SK-N-SH (cell line): ENCODE measurements at regions not wholly inside any gene's neighbourhood (a gene's known extent, or its start where the extent isn't known, plus 50 kb on each side); places are given as distances from the start of the nearest gene placed in this dataset.

Experiments used
- CTCF ChIA-PET: fragments of 300-600, 350-600 bp; formaldehyde crosslinking; extraction: SDS; loops from one replicate; lab custom pipeline; 2021; lab: Yijun Ruan, JAX
- POLR2A ChIA-PET: fragments of 350-600 bp; sonication (Branson Sonifier 250); formaldehyde crosslinking; extraction: SDS; loops from one replicate; lab custom pipeline; 2020; ENCODE audit warnings: antibody characterized with exemption, inconsistent platforms; lab: Yijun Ruan, JAX
- DNase-seq: peaks from one replicate; pipeline ENCODE4 v3.0.0; 2012
- H2AFZ ChIP-seq: fragments of 200-600 bp; sonication (generic); 2 replicates; pipeline ENCODE4 v1.8.1; 2016; ENCODE audit warnings: antibody characterized with exemption, mild to moderate bottlenecking, low read depth
- H3F3A ChIP-seq: fragments of 200-600 bp; sonication (generic); replicated peaks from 2 replicates; pipeline ENCODE3; 2016; ENCODE audit warnings: antibody characterized with exemption, mild to moderate bottlenecking; ENCODE audit not compliant: insufficient read depth
- H3K27ac ChIP-seq, 2 experiments: fragments of 200-500 bp in 1 of 2; fragments of 200-600 bp in 1 of 2; sonication (Bioruptor generic) in 1 of 2; sonication (generic), shearing (Covaris generic) in 1 of 2; 2 replicates each; pipeline versions ENCODE4 v1.5.1 to v1.6.1; 2014 to 2016; ENCODE audit warnings: low read depth in 2 of 2, inconsistent platforms in 1 of 2, low read length in 1 of 2, mild to moderate bottlenecking in 1 of 2, mixed read lengths in 1 of 2
- H3K27me3 ChIP-seq: fragments of 200-600 bp; sonication (generic), shearing (Covaris generic); 2 replicates; pipeline ENCODE4 v1.6.1; 2016; ENCODE audit warnings: mixed run types; ENCODE audit not compliant: insufficient read depth
- H3K36me3 ChIP-seq, 2 experiments: fragments of 200-500 bp in 1 of 2; fragments of 200-600 bp in 1 of 2; sonication (Bioruptor generic) in 1 of 2; sonication (generic) in 1 of 2; replicated peaks in 1 of 2; 2 replicates each; pipeline versions ENCODE3 to v1.5.1; 2014 to 2016; ENCODE audit warnings: low read length in 1 of 2, mild to moderate bottlenecking in 1 of 2; ENCODE audit not compliant: insufficient read depth in 2 of 2, control insufficient read depth in 1 of 2
- H3K4me1 ChIP-seq, 2 experiments: fragments of 200-500 bp in 1 of 2; fragments of 200-600 bp in 1 of 2; sonication (Bioruptor generic) in 1 of 2; sonication (generic), shearing (Covaris generic) in 1 of 2; 2 replicates each; pipeline versions ENCODE4 v1.5.1 to v1.6.1; 2014 to 2016; ENCODE audit warnings: low read depth in 1 of 2, low read length in 1 of 2, mixed run types in 1 of 2; ENCODE audit not compliant: insufficient read depth in 2 of 2, control insufficient read depth in 1 of 2
- H3K4me2 ChIP-seq: fragments of 200-600 bp; sonication (generic), shearing (Covaris generic); 2 replicates; pipeline ENCODE4 v1.6.1; 2017; ENCODE audit warnings: mixed run types
- H3K4me3 ChIP-seq, 2 experiments: fragments of 200-500 bp in 1 of 2; fragments of 200-600 bp in 1 of 2; sonication (Bioruptor generic) in 1 of 2; sonication (generic), shearing (Covaris generic) in 1 of 2; 2 replicates each; pipeline versions ENCODE4 v1.5.1 to v1.8.1; 2014 to 2016; ENCODE audit warnings: low read depth in 2 of 2, inconsistent platforms in 1 of 2, low read length in 1 of 2, mild to moderate bottlenecking in 1 of 2, mixed read lengths in 1 of 2, moderate library complexity in 1 of 2
- H3K79me2 ChIP-seq: fragments of 200-600 bp; sonication (generic); 2 replicates; pipeline ENCODE4 v1.8.1; 2017; ENCODE audit warnings: mild to moderate bottlenecking; ENCODE audit not compliant: insufficient read depth
- H3K9ac ChIP-seq: fragments of 200-600 bp; sonication (generic); 2 replicates; pipeline ENCODE4 v1.6.1; 2017; ENCODE audit warnings: mixed run types
- H3K9me2 ChIP-seq: fragments of 200-600 bp; sonication (generic); 2 replicates; pipeline ENCODE4 v1.6.1; 2017; ENCODE audit warnings: mixed run types
- H3K9me3 ChIP-seq: fragments of 200-600 bp; sonication (generic); 2 replicates; pipeline ENCODE4 v1.6.1; 2017; ENCODE audit warnings: mixed run types, mild to moderate bottlenecking, moderate library complexity
- H4K20me1 ChIP-seq: fragments of 200-600 bp; sonication (generic); 2 replicates; pipeline ENCODE4 v1.6.1; 2017; ENCODE audit warnings: mild to moderate bottlenecking, mixed run types; ENCODE audit not compliant: insufficient read depth
- ELF1 ChIP-seq: IDR thresholded peaks from 2 replicates; pipeline ENCODE4 v1.4.0; 2012
- EP300 ChIP-seq, 2 experiments: IDR thresholded peaks; 2 replicates each; pipeline versions ENCODE4 v1.4.0 to v1.6.1; 2012; ENCODE audit warnings: borderline replicate concordance in 1 of 2, low read depth in 1 of 2, low read length in 1 of 2
- FOSL2 ChIP-seq: IDR thresholded peaks from 2 replicates; pipeline ENCODE4 v1.4.0; 2012; ENCODE audit warnings: low read depth, mild to moderate bottlenecking, moderate library complexity, borderline replicate concordance
- FOXJ3 ChIP-seq: sonication (generic); formaldehyde crosslinking; IDR thresholded peaks from 2 replicates; pipeline ENCODE4 v1.5.1; 2020; ENCODE audit warnings: mild to moderate bottlenecking, missing genetic modification reagents
- GABPA ChIP-seq: IDR thresholded peaks from 2 replicates; pipeline ENCODE4 v1.4.0; 2012; ENCODE audit warnings: low read depth, mild to moderate bottlenecking
- JUND ChIP-seq: IDR thresholded peaks from 2 replicates; pipeline ENCODE4 v1.4.0; 2012
- MEF2A ChIP-seq: IDR thresholded peaks from 2 replicates; pipeline ENCODE4 v1.4.0; 2012; ENCODE audit warnings: low read depth, borderline replicate concordance
- NFIC ChIP-seq: IDR thresholded peaks from 2 replicates; pipeline ENCODE4 v1.4.0; 2012; ENCODE audit warnings: borderline replicate concordance
- NRF1 ChIP-seq: IDR thresholded peaks from 2 replicates; pipeline ENCODE4 v1.6.1; 2012; ENCODE audit warnings: low read depth, mild to moderate bottlenecking, low read length
- POLR2AphosphoS5 ChIP-seq: IDR thresholded peaks from 2 replicates; pipeline ENCODE4 v1.6.1; 2012; ENCODE audit warnings: low read depth, low read length
- RAD21 ChIP-seq: IDR thresholded peaks from 2 replicates; pipeline ENCODE4 v1.6.1; 2012; ENCODE audit warnings: mild to moderate bottlenecking, low read length
- RXRA ChIP-seq: IDR thresholded peaks from 2 replicates; pipeline ENCODE4 v1.4.0; 2012; ENCODE audit warnings: low read depth, mild to moderate bottlenecking, borderline replicate concordance
- SMC3 ChIP-seq: IDR thresholded peaks from 2 replicates; pipeline ENCODE4 v1.6.1; 2012; ENCODE audit warnings: low read depth, low read length, improper control_type of control experiment
- TAF1 ChIP-seq: IDR thresholded peaks from 2 replicates; pipeline ENCODE4 v1.6.1; 2012; ENCODE audit warnings: low read depth, mild to moderate bottlenecking, low read length, moderate library complexity, borderline replicate concordance
- TCF12 ChIP-seq: IDR thresholded peaks from 2 replicates; pipeline ENCODE4 v1.4.0; 2012
- YY1 ChIP-seq: IDR thresholded peaks from 2 replicates; pipeline ENCODE4 v1.4.0; 2012; ENCODE audit warnings: low read depth, mild to moderate bottlenecking
- WGBS: methylation state at CpG from one replicate; pipeline ENCODE4 v1.1.6; 2017; ENCODE audit warnings: low lambda C conversion rate; 5-methylcytosine and 5-hydroxymethylcytosine counted together
- TF ChIP-seq, protein P1 (sequence below): IDR thresholded peaks from 2 replicates; pipeline ENCODE4 v1.4.0; 2012; ENCODE audit warnings: low read depth, borderline replicate concordance
- TF ChIP-seq, protein P2 (sequence below): fragments of 150-350 bp; IDR thresholded peaks from 2 replicates; pipeline ENCODE4 v1.6.1; 2016; ENCODE audit warnings: mild to moderate bottlenecking, low read depth, low read length
- TF ChIP-seq, protein P3 (sequence below): IDR thresholded peaks from 2 replicates; pipeline ENCODE4; 2012
- TF ChIP-seq, protein P4 (sequence below): IDR thresholded peaks from 2 replicates; pipeline ENCODE4 v1.4.0; 2012; ENCODE audit warnings: low read depth
- TF ChIP-seq, protein P5 (sequence below): fragments of 150-350 bp; IDR thresholded peaks from 2 replicates; pipeline ENCODE4 v1.6.1; 2017; ENCODE audit warnings: antibody characterized with exemption, low read length, low read depth, borderline replicate concordance

DNA sequence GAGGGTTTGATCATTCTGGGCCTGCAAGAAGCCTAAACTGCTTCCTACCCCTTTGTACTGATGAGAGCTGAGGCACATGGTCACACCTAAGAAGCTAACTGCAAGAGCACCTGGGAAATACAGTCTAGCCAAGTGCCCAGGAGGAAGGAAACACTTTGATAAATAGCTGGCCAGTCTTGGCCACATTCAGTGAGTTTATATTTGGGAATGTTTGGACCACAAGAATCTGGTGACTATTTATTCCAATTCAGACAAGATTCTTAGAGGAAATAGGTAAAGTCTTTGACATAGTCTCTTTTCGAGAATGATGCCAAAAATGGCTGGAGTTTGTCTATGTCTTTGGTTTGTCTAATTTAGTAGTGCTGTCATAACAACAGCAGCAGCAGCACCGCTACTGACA lies 213.6 kb downstream of the KIF20B start:
- DNase-seq, result no peak
- H3F3A ChIP-seq, result no peaks in the 10 kb centered on the region
- H3K79me2 ChIP-seq, result no peaks in the 10 kb centered on the region
- H3K9me2 ChIP-seq, result no peaks in the 10 kb centered on the region
- CTCF ChIA-PET, result no interaction called here
- H3K36me3 ChIP-seq, result no peaks in the 10 kb centered on the region
- POLR2A ChIA-PET, result no interaction called here
- no peak overlapping the region for H3K4me2 ChIP-seq
- H3K27ac ChIP-seq, result no peak overlapping the region
- WGBS, result 4% methylated on average over 2 of the region's 2 CpGs
- no peaks in the 10 kb centered on the region for H4K20me1 ChIP-seq
- no peaks in the 10 kb centered on the region for H3K9me3 ChIP-seq
- H3K4me3 ChIP-seq, result no peak overlapping the region
- no peak overlapping the region for H2AFZ ChIP-seq
- H3K4me1 ChIP-seq, result no peaks in the 10 kb centered on the region
- no peak overlapping the region for H3K9ac ChIP-seq
- H3K27me3 ChIP-seq, result no peaks in the 10 kb centered on the region; the same call in 1 of the 2 replicates
- no peak for TF ChIP-seq FOSL2
- TF ChIP-seq ELF1, result no peak
- TF ChIP-seq NFIC, result no peak
- TF ChIP-seq JUND, result no peak
- TF ChIP-seq, protein P1, sequence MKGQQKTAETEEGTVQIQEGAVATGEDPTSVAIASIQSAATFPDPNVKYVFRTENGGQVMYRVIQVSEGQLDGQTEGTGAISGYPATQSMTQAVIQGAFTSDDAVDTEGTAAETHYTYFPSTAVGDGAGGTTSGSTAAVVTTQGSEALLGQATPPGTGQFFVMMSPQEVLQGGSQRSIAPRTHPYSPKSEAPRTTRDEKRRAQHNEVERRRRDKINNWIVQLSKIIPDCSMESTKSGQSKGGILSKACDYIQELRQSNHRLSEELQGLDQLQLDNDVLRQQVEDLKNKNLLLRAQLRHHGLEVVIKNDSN, result no peak
- no peak for TF ChIP-seq SMC3
- TF ChIP-seq, protein P2, sequence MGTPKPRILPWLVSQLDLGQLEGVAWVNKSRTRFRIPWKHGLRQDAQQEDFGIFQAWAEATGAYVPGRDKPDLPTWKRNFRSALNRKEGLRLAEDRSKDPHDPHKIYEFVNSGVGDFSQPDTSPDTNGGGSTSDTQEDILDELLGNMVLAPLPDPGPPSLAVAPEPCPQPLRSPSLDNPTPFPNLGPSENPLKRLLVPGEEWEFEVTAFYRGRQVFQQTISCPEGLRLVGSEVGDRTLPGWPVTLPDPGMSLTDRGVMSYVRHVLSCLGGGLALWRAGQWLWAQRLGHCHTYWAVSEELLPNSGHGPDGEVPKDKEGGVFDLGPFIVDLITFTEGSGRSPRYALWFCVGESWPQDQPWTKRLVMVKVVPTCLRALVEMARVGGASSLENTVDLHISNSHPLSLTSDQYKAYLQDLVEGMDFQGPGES, result no peak
- no peak for TF ChIP-seq TCF12
- no peak for TF ChIP-seq YY1
- no peak for TF ChIP-seq GABPA
- no peak for TF ChIP-seq EP300 (IDR thresholded peaks at IDR 0.05; ENCODE audit: borderline replicate concordance in 1 of 2, low read depth in 1 of 2, low read length in 1 of 2)

DNA sequence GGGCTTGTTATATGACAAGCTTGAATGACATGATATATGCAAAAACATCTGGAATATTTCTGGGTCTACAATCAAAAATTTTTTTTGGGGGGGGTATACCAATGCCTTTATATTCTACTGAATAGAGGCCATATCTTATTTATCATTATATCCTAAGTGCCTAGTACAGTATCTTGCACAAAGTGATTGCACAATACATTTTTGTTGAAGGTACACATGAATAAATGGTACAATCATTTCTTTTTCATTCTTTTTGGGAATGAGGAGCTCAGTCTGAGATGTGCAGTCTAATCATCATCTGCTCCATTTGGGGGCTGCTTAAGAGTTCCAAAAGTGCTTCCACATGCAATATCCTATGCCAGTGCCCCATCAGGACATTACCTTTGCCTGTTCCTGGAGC lies 214.6 kb downstream of the KIF20B start:
- DNase-seq, result no peak
- no peaks in the 10 kb centered on the region for H3K36me3 ChIP-seq
- no peaks in the 10 kb centered on the region for H3K4me1 ChIP-seq
- no peaks in the 10 kb centered on the region for H3K79me2 ChIP-seq
- H3K9me2 ChIP-seq, result no peaks in the 10 kb centered on the region
- H3F3A ChIP-seq, result no peaks in the 10 kb centered on the region
- H3K27me3 ChIP-seq, result no peaks in the 10 kb centered on the region; the same call in 1 of the 2 replicates
- H3K27ac ChIP-seq, result no peak overlapping the region
- ChIA-PET POLR2A (no interaction called here), CTCF (no interaction called here)
- no peak for TF ChIP-seq FOXJ3
- no peak for TF ChIP-seq FOSL2
- TF ChIP-seq, protein P3, sequence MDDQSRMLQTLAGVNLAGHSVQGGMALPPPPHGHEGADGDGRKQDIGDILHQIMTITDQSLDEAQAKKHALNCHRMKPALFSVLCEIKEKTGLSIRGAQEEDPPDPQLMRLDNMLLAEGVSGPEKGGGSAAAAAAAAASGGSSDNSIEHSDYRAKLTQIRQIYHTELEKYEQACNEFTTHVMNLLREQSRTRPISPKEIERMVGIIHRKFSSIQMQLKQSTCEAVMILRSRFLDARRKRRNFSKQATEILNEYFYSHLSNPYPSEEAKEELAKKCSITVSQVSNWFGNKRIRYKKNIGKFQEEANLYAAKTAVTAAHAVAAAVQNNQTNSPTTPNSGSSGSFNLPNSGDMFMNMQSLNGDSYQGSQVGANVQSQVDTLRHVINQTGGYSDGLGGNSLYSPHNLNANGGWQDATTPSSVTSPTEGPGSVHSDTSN, result no peak
- TF ChIP-seq POLR2AphosphoS5, result no peak
- TF ChIP-seq RAD21, result no peak
- TF ChIP-seq RXRA, result no peak
- no peak for TF ChIP-seq SMC3
- TF ChIP-seq TAF1, result no peak
- TF ChIP-seq, protein P4, sequence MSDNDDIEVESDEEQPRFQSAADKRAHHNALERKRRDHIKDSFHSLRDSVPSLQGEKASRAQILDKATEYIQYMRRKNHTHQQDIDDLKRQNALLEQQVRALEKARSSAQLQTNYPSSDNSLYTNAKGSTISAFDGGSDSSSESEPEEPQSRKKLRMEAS, result no peak
- no peak for TF ChIP-seq NRF1
- TF ChIP-seq, protein P5, sequence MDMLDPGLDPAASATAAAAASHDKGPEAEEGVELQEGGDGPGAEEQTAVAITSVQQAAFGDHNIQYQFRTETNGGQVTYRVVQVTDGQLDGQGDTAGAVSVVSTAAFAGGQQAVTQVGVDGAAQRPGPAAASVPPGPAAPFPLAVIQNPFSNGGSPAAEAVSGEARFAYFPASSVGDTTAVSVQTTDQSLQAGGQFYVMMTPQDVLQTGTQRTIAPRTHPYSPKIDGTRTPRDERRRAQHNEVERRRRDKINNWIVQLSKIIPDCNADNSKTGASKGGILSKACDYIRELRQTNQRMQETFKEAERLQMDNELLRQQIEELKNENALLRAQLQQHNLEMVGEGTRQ, result no peak
- no peak for TF ChIP-seq MEF2A
- H3K9me3 ChIP-seq, result no peaks in the 10 kb centered on the region
- H3K4me3 ChIP-seq, result no peak overlapping the region
- H3K9ac ChIP-seq, result no peak overlapping the region
- H3K4me2 ChIP-seq, result no peak overlapping the region
- H4K20me1 ChIP-seq, result no peaks in the 10 kb centered on the region
- no peak overlapping the region for H2AFZ ChIP-seq
